ENCODE measurements at regions not wholly inside any gene's neighbourhood (a gene's known extent, or its start where the extent isn't known, plus 50 kb on each side); places are given as distances from the start of the nearest gene placed in this dataset.
"Not testable (repeated sequence)": the region's sequence is repeated elsewhere in the genome, so short reads cannot be mapped to it uniquely, and the experiment has no call there.

GRCh38 chr17:71409712-71410111, 711.1 kb upstream of the SOX9 start:
- no peak for DNase-seq

- no peak for DNase-seq
These were observed 708.0 kb upstream of the SOX9 start for GRCh38 chr17:71412803-71413202.

- no peak for DNase-seq
These were observed 706.9 kb upstream of the SOX9 start for GRCh38 chr17:71413935-71414334.

GRCh38 chr17:71417142-71417541, 703.7 kb upstream of the SOX9 start:
- no peak for DNase-seq

GRCh38 chr17:71422968-71423367, 697.9 kb upstream of the SOX9 start:
- DNase-seq = no peak

GRCh38 chr17:71423871-71424546, 696.8 kb upstream of the SOX9 start:
- DNase-seq = no peak

- no peak for DNase-seq
These were observed 693.0 kb upstream of the SOX9 start for GRCh38 chr17:71427801-71428200.

- no peak for DNase-seq
These were observed 691.9 kb upstream of the SOX9 start for GRCh38 chr17:71428897-71429296.

GRCh38 chr17:71430281-71430680, 690.5 kb upstream of the SOX9 start:
- DNase-seq = no peak

- DNase-seq = no peak
These were observed 689.7 kb upstream of the SOX9 start for GRCh38 chr17:71431146-71431545.

- DNase-seq = no peak
These were observed 688.2 kb upstream of the SOX9 start for GRCh38 chr17:71432378-71433315.

GRCh38 chr17:71434716-71435115, 686.1 kb upstream of the SOX9 start:
- no peak for DNase-seq

- DNase-seq = no peak
These were observed 684.3 kb upstream of the SOX9 start for GRCh38 chr17:71436479-71436878.

- no peak for DNase-seq
These were observed 683.7 kb upstream of the SOX9 start for GRCh38 chr17:71437166-71437565.

- DNase-seq = no peak
These were observed 682.1 kb upstream of the SOX9 start for GRCh38 chr17:71438631-71439146.

- DNase-seq = no peak
These were observed 680.3 kb upstream of the SOX9 start for GRCh38 chr17:71440513-71440912.

GRCh38 chr17:71441098-71441497, 679.7 kb upstream of the SOX9 start:
- no peak for DNase-seq

GRCh38 chr17:71444078-71444477, 676.7 kb upstream of the SOX9 start:
- no peak for DNase-seq

GRCh38 chr17:71446645-71447437, 674.0 kb upstream of the SOX9 start:
- DNase-seq = no peak

GRCh38 chr17:71447644-71448043, 673.2 kb upstream of the SOX9 start:
- no peak for DNase-seq

GRCh38 chr17:71450657-71451056, 670.2 kb upstream of the SOX9 start:
- DNase-seq = not testable (repeated sequence)

GRCh38 chr17:71453876-71454422, 666.9 kb upstream of the SOX9 start:
- no peak for DNase-seq

GRCh38 chr17:71455219-71455618, 665.6 kb upstream of the SOX9 start:
- no peak for DNase-seq
